GM19238 (cell line): ENCODE measurements at regions not wholly inside any gene's neighbourhood (a gene's known extent, or its start where the extent isn't known, plus 50 kb on each side); places are given as distances from the start of the nearest gene placed in this dataset.

Experiments used
- DNase-seq: peaks from one replicate; pipeline ENCODE4 v3.0.0; 2011; ENCODE audit warnings: low spot score; ENCODE audit not compliant: insufficient read length

GRCh38 chr12:90090929-90091651, 382.5 kb upstream of the ATP2B1 start:
- no peak for DNase-seq

- DNase-seq: no peak
Observed at GRCh38 chr12:90086281-90086680, 377.6 kb upstream of the ATP2B1 start.

- no peak for DNase-seq
Observed at GRCh38 chr12:90085494-90086274, 377.0 kb upstream of the ATP2B1 start.

GRCh38 chr12:90084018-90084417, 375.4 kb upstream of the ATP2B1 start:
- no peak for DNase-seq

GRCh38 chr12:90080616-90081015, 372.0 kb upstream of the ATP2B1 start:
- DNase-seq: no peak

GRCh38 chr12:90079529-90080210, 371.0 kb upstream of the ATP2B1 start:
- no peak for DNase-seq

GRCh38 chr12:90078344-90078743, 369.7 kb upstream of the ATP2B1 start:
- DNase-seq: no peak

- no peak for DNase-seq
Observed at GRCh38 chr12:90077756-90078155, 369.1 kb upstream of the ATP2B1 start.

- DNase-seq: no peak
Observed at GRCh38 chr12:90076851-90077319, 368.2 kb upstream of the ATP2B1 start.

- DNase-seq: no peak
Observed at GRCh38 chr12:90075685-90076084, 367.0 kb upstream of the ATP2B1 start.

- no peak for DNase-seq
Observed at GRCh38 chr12:90074086-90074485, 365.4 kb upstream of the ATP2B1 start.

GRCh38 chr12:90071996-90072395, 363.4 kb upstream of the ATP2B1 start:
- DNase-seq: no peak

GRCh38 chr12:90069711-90070110, 361.1 kb upstream of the ATP2B1 start:
- DNase-seq: no peak

- DNase-seq: no peak
Observed at GRCh38 chr12:90067791-90068190, 359.2 kb upstream of the ATP2B1 start.

GRCh38 chr12:90064852-90065801, 356.5 kb upstream of the ATP2B1 start:
- no peak for DNase-seq

GRCh38 chr12:90062799-90063198, 354.2 kb upstream of the ATP2B1 start:
- DNase-seq: no peak

GRCh38 chr12:90061809-90062208, 353.2 kb upstream of the ATP2B1 start:
- no peak for DNase-seq

- DNase-seq: no peak
Observed at GRCh38 chr12:90060031-90060430, 351.4 kb upstream of the ATP2B1 start.

GRCh38 chr12:90058704-90059103, 350.1 kb upstream of the ATP2B1 start:
- no peak for DNase-seq

GRCh38 chr12:90055071-90055470, 346.4 kb upstream of the ATP2B1 start:
- DNase-seq: no peak

GRCh38 chr12:90048918-90049317, 340.3 kb upstream of the ATP2B1 start:
- no peak for DNase-seq
